HG03135 (cell line): ENCODE measurements at regions not wholly inside any gene's neighbourhood (a gene's known extent, or its start where the extent isn't known, plus 50 kb on each side); places are given as distances from the start of the nearest gene placed in this dataset.
"Not testable (repeated sequence)": the region's sequence is repeated elsewhere in the genome, so short reads cannot be mapped to it uniquely, and the experiment has no call there.

Experiments used
- ATAC-seq: cut with Tn5 transposase; IDR thresholded peaks from one replicate; pipeline ENCODE4 v1.9.1; 2021; ENCODE audit warnings: mild to moderate bottlenecking, moderate library complexity; ENCODE audit not compliant: unreplicated experiment

GRCh38 chr4:3878678-3879077 is 112.5 kb downstream of the ADRA2C start:
- ATAC-seq, result no peak

- ATAC-seq, result no peak
These were observed 113.8 kb downstream of the ADRA2C start for GRCh38 chr4:3879681-3880614.

GRCh38 chr4:3880615-3881120 is 114.5 kb downstream of the ADRA2C start:
- no peak for ATAC-seq

GRCh38 chr4:3882316-3882885 is 116.2 kb downstream of the ADRA2C start:
- not testable (repeated sequence) for ATAC-seq

- not testable (repeated sequence) for ATAC-seq
These were observed 118.1 kb downstream of the ADRA2C start for GRCh38 chr4:3884261-3884660.

GRCh38 chr4:3893590-3893989 is 127.4 kb downstream of the ADRA2C start:
- not testable (repeated sequence) for ATAC-seq

- ATAC-seq, result not testable (repeated sequence)
These were observed 128.1 kb downstream of the ADRA2C start for GRCh38 chr4:3894086-3894959.

- no peak for ATAC-seq
These were observed 130.3 kb downstream of the ADRA2C start for GRCh38 chr4:3896441-3896840.

GRCh38 chr4:3896871-3897578 is 130.8 kb downstream of the ADRA2C start:
- ATAC-seq, result not testable (repeated sequence)

GRCh38 chr4:3898098-3898497 is 131.9 kb downstream of the ADRA2C start:
- no peak for ATAC-seq

GRCh38 chr4:3898928-3899327 is 132.7 kb downstream of the ADRA2C start:
- not testable (repeated sequence) for ATAC-seq

- not testable (repeated sequence) for ATAC-seq
These were observed 138.2 kb downstream of the ADRA2C start for GRCh38 chr4:3904264-3904955.

- not testable (repeated sequence) for ATAC-seq
These were observed 143.4 kb downstream of the ADRA2C start for GRCh38 chr4:3909616-3910015.

- ATAC-seq, result not testable (repeated sequence)
These were observed 144.2 kb downstream of the ADRA2C start for GRCh38 chr4:3910161-3910950.

- no peak for ATAC-seq
These were observed 145.2 kb downstream of the ADRA2C start for GRCh38 chr4:3911252-3911856.

GRCh38 chr4:3914511-3914910 is 148.3 kb downstream of the ADRA2C start:
- not testable (repeated sequence) for ATAC-seq

- not testable (repeated sequence) for ATAC-seq
These were observed 153.3 kb downstream of the ADRA2C start for GRCh38 chr4:3919509-3919908.

- not testable (repeated sequence) for ATAC-seq
These were observed 155.7 kb downstream of the ADRA2C start for GRCh38 chr4:3921902-3922301.
